GM21528 (cell line): ENCODE measurements at regions not wholly inside any gene's neighbourhood (a gene's known extent, or its start where the extent isn't known, plus 50 kb on each side); places are given as distances from the start of the nearest gene placed in this dataset.
"Not testable (repeated sequence)": the region's sequence is repeated elsewhere in the genome, so short reads cannot be mapped to it uniquely, and the experiment has no call there.

Experiments used
- ATAC-seq: cut with Tn5 transposase; IDR thresholded peaks from one replicate; pipeline ENCODE4 v1.9.1; 2021; ENCODE audit warnings: mild to moderate bottlenecking, moderate library complexity; ENCODE audit not compliant: unreplicated experiment, low FRiP score

DNA sequence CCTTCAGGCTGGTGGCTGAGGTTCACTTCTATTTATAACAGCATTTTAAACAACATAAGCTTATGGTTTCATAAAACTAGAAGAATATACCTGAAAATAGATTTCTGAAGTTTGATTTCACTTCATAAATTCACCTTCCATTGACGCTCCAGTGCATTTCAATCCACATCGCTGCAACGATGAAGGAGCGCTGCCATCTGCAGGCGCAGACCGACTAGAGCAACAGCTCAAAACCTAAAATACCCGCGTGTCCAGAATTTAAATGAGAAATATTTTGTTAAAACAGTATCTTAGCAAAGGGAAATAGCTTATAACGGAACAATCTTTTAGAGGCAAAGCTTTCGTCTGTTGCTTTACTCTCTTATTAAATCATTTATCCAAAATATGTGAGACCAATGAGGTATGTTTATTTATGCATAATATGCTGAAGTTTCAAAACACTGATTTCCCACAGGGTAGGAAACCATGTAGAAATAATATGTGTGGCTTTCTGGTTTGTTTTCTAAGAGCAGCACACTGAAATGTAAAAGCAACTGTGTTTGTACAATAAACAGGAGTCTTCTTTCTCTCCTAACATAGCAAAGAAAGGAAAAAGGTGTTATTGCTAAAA, 816.4 kb upstream of the FRG1 start:
- no peak for ATAC-seq

DNA sequence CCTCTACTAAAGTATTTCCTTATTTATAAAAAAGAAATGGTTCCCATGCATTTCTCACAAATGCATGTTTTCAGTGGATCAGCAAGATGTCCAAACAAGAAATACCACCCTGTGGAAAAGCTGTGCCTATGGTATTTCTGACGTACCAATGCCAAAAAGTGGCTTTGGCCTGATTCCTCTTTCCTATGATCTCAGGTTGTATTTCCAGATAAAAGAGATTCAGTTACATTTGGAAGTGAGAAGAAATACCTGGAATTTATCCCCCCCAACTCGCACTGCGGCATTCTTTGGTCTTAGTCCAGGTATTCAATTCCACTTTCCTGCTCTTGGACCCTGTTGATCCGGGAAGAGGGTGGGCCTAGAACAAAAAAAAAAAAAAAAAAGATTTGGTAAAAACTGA, 815.9 kb upstream of the FRG1 start:
- ATAC-seq = no peak

DNA sequence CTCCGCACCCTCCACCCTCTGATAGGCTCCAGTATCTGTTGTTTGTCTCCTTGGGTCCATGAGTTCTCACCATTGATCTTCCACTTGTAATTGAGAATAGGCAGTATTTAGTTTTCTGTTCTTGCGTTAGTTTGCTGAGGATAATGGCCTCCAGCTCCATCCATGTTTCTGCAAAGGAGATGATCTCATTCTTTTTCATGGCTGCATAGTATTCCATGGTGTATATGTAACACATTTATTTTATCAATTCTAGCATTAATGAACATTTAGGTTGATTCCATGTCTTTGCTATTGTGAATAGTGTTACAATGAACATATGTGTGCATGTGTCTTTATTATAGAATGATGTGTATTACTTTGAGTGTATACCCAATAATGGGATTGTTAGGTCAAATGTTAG, 814.6 kb upstream of the FRG1 start:
- ATAC-seq = no peak

DNA sequence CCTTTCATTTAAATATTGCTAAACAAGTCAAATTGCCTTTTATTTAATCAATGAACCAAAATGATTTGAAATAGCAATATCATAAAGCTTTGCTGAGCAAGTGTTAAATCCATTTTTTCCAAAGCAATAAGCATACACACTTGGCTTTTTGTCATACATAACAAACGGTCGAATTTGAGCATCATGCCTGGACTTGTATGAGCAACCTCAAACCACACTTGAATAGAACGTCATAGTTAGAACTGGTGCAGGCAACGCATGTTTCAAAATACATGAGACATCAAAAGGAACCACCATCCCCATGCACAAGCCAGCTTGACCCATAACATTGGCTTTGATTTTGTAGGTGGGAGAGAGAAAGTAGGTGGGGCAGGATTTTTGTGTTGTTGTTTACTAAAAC, 812.3 kb upstream of the FRG1 start:
- ATAC-seq = no peak

DNA sequence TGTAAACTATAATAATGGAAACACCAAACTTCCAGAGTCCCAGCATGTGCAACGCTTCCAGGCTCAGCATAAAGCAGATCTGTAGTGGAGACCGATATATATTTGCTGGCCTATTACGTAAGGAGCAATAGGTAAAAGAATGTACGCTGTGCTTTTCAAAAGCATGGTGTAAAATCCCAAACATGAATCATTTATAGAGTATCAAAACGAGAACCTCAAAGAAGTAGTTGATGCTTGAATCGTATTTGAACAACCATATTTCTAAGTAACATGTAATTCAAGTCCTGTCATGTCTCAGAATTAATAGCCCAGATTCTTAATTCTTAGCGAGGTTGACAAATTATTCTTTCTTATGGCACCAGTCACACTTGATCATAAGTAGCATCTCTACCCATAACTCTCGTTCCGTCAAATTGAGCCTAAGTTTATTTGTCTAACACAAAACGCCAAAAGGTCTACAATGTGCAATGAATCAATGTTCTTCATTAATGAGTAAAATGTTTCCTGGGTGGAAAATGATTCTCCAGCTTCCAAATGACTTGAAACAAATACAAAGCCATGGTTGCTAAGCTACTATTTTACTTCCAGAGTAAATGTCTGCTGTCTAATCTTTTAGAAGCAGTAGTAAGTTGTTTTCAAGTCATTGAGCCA, 811.5 kb upstream of the FRG1 start:
- ATAC-seq = no peak

DNA sequence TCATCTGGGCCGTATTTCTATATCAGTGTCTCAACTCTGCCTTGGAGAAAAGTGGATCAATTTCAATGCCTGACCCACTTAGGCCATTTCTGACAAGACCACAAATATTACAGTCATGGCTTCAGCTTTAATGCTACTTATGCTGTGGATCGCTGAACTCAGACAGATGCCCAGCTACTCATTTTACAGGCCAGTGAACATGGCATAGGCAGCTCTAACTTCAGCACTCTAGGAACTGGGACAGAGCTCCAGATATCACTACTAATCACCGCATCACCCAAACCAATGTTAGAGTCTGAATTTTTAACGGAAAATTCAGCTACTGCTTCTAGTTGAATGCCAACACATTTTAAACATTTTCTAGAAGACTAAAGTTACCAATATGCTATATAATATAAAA, 809.6 kb upstream of the FRG1 start:
- no peak for ATAC-seq

DNA sequence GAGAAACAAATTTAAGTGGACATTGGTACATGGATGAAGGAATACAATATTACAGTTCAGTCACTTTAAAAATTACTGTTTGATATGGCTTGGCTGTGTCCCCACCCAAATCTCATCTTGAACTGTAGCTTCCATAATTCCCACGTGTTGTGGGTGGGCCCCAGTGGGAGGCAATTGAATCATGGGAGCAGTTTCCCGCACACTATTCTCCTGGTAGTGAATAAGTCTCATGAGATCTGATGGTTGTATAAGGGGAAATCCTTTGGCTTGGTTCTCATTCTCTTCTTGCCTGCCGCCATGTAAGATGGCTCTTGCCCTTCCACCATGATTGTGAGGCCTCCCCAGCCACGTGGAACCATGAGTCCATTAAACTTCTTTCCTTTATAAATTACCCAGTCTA, 804.2 kb upstream of the FRG1 start:
- ATAC-seq = no peak

DNA sequence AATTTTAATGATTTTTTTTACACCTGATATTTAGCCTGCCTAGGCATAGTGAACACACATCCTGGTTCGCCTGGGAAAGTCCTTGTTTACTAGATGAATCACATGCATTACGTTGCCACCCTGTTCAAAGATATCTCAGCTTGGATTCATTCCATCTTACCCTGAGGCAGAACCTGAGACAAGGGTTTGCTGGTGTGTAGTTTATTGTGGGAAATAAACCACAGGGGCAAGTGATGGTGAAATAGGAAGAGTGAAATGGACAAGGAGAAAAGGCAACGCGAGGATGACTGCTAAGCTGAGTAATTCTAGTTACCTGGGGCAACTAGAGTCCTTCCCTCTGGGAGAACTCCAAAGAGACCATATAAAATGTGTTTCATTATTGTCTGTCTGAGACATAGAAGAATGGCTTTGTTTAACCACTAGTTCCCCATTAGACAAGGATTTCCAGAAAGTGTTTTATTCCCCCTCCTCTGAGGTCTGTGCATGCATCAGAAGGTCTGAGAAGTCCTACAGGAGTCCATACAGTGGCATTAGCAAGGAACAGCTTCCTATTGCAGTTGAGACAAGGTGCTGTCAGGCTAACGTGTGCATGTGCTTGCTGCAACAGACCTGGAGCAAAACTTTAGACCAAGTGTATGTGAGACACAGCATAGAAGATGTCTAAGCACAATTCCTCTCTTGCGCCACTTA, 797.3 kb upstream of the FRG1 start:
- ATAC-seq = no peak

DNA sequence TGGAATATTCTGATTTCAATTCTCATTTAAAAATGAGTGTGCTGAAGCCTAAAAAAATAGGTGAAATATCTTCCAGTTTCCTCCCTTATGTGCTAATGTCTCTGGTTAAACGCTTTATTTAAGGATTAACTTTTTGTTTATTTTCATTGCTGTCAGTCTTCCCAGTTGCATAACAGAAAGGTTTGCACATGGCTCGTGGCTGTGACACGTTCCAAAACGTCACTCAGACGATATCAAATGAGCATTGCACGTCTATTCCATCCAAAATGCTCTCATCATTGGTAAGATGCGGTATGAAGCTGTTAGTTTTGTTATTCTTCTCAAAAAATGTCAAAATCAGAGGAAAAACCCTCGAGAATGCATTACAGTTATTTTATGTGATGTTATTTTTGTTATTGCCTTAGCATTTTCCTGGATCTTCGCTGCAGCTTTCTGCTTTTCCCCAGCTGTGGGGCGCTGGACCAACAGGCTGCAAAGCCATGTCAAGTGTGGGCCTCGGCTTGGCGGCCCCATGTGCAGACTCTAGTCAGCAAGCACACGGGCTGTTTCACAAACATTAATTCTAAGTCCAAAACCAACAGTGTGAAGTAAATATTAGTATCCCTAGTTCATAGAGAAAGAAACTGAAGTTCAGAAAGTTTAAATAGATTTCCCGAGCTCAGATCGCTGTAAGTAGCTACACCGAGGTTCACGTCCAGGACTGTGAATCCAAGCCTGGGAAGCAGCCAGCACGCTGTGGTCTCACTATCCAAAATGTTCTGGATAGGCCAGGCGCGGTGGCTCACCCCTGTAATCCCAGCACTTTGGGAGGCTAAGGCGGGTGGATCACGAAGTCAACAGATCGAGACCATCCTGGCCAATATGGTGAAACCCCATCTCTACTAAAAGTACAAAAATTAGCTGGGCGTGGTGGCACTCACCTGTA, 793.4 kb upstream of the FRG1 start:
- ATAC-seq = no peak

DNA sequence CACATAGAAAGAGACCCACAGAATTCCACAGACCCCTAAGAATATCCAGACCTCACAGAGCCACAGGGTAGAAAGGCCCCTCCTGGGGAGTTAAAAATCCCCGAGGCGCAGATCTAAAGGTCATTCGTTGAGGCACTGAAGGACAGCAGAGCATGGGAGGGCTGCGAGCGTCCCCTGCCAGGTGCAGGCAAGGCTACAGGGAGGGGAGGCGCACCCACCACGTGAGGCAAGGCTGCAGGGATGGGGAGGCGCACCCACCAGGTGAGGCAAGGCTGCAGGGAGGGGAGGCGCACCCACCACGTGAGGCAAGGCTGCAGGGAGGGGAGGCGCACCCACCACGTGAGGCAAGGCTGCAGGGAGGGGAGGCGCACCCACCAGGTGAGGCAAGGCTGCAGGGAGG, 785.6 kb upstream of the FRG1 start:
- not testable (repeated sequence) for ATAC-seq

DNA sequence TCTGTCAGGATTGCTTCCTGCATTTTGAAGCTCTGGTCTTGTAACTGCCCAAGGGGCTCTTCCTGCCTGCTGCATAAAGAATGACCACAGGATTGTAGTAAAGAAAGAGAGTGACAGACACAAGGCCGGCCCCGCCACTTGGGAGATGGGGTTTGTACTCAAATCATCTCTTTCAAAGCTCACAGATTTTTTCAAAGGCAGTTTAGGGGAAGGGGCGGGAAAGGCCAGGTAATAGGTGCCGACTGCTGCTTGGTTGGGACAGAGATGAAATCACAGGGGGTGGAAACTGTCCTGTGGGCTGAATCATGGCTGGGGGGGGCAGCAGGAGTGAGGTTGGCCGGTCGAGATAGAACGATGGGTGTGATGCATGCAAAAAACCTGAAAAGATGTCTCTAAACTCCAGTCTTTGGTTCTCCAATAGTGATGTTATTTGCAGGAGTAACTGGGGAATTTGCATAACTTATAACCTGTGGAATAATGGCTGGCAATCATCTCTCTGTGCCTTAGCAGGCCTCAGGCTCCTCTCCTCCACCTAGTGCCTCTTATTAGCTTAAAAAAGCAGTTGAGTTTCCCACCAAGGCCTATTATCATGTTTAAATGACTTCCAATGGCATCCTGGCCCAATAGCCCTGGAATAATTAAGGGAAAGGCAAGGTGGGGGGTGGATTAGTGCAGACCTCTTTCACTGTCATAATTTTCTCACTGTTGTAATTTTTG, 778.4 kb upstream of the FRG1 start:
- ATAC-seq = no peak

DNA sequence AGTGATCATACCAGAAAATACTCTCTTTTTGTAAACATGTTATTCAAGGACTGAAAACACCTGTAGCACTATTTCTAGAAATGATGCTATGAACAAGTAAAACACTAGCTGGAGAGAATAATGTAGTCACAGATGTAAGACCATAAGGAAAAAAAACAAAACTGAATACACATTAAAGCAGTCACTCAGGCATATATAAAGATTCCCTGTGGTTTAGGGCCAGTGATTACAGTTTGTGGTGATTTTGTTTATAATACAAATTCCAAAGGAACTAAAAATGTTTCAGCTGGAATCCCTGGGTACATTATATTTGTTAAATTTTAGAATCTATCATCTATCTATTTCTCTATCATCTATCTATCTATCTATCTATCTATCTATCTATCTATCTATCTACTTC, 777.8 kb upstream of the FRG1 start:
- ATAC-seq = no peak

DNA sequence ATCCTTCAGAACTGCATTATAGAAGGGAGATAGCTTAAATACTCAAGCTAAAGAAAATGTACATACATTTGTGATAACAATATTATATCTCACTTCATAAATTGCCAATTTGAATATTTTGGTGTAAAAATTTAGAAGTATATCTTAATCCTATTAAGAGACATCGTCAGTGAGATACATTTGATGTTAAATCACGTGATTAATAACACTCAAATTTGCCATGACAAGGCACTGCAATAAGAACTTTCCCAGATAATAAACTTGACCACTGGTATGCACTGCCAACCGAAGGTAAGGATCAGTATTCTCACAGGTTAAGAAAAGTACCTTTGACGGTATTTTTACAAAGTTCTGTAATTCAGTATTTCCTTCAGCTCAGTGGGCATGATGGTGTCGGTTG, 764.7 kb upstream of the FRG1 start:
- no peak for ATAC-seq

DNA sequence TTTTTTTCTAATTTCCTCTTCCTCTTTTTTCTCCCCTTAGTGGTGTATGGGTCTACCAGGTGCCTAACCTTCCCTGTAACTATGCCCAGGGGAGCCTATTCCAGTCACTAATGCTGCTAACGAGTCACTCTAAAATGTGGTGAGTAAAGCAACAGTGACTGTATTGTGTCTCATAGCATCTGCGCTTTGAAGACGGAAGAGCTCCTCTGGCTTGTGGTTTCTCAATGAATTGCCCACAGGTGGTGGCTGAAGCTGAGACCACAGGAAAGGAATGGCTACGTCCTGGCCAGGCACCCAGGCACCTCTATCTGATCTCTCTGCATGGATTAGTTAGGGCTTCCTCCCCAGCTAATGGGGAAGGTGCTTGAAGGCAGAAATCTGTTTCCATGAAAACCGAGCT, 763.5 kb upstream of the FRG1 start:
- no peak for ATAC-seq

DNA sequence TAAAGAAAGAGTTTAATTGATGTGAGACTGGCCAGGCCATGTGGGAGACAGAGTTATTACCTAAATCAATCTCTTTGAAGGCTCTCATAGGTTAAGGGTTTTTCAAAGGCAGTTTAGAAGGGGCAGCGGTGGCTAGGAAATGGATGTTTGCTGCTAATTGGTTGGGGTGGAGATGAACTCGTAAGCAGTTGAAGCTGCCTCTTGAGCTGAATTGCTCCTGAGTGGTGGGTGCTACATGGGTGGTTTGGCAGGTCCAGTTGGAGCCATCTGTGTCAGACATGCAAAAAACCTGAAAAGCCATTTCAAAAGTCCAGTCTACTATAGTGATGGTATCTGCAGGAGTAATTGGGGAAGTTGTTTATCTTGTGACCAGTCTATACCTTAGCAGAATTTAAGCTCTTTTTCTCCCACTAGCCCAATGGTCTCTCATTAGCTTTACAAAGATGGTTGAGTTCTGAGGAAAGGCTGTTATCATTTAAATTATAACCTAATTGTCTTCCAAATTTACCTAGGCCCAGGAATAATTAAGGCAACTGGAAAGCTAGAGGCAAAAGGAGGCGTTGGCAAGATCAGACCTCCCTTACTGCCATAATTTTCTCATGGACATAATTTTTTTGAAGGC, 762.4 kb upstream of the FRG1 start:
- ATAC-seq = no peak

DNA sequence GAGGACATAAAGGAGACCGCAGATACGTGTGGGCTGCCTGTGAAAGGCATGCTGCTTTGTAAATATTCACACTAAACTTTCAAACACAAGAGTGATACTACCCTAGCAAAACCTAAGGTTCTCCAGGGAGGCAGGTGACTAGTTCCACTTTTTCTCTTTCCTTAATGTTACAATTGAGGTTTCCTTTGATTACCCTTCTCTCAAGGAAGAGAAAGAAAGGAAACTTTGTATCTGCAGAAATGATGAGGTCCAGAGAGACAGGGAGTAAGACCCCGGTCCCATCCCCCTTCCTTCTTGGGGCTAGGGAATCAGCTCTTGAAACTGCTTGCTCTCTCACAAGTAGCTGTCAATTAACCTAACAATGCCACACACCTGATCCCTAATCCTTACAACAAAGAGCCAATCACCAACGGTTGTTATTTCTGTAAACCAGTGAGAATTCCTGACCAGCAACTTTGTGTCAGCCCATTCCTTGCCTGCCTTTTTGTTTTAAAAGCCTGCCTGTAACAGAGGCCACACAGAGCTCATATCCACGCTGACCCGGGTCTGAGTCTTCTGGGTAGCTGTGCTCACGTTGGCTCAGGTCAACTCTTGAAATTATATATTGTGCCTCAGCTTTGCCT, 754.8 kb upstream of the FRG1 start:
- no peak for ATAC-seq

DNA sequence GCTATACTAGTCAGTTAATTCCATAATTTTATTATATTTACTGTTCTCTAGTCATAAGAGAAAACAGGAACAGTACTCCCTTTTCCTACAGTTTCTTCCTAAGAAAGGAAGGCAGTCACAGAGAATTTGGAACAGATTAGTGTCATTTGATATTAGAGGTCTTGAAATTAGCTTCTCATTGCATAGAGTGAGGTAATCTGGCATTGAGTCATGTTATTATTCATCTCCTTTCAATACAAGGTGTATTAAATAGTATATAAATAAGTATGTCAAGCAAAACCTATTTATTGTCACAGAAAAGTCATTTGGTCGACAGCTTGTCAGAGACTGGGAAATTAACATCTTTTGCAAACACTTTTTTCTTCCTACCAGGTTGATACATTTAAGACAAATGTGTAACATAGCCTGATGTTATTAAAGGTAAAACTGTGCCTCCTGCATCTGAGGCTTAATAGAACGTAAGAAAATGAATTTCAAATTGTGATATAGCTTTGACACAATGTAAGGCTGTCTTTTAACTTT, 753.1 kb upstream of the FRG1 start:
- ATAC-seq = no peak

DNA sequence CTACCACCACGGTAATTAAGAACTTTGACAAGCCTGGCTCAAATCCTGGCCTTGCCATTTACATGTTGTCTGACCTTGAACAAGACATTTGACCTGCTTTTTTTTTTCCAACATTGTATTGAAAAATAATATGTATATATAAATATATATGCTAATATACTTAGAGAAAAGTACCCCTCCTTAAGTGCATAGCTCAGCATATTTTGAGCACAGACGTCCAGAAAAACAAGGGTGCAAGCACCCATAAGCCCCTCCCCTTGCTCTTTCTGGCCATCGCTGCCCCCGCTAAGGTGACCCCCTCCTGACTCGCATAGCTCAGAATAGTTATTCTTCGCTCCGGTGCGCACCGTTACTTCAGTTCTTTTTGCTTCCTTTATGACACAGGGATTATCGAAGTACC, 742.0 kb upstream of the FRG1 start:
- no peak for ATAC-seq

DNA sequence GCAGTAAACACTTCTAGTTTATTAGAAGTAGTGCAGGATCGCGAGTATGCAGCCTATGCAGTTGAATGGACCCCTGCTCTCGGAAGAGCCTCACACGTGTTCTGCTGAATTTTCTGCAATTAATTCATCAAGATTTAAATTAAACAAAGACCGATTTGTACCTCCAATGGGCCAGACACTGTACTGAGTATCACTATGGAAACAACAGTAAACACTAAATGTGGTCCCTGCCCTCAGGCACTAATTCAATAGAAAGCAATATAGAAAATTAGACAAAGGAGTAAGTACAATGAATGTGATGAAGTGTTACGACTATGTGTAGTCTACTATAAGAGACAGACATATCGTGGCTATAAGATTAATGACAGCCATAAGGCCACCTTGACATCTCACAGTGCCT, 740.3 kb upstream of the FRG1 start:
- ATAC-seq = no peak
